Caco-2 (cell line): ENCODE measurements at regions not wholly inside any gene's neighbourhood (a gene's known extent, or its start where the extent isn't known, plus 50 kb on each side); places are given as distances from the start of the nearest gene placed in this dataset.
"Not testable (repeated sequence)": the region's sequence is repeated elsewhere in the genome, so short reads cannot be mapped to it uniquely, and the experiment has no call there.

ENCODE experiments used
- BruUV-seq: library from RNA; stranded (reverse); fragments of 400-500 nt; replicated peaks from 2 replicates; lab custom pipeline; 2021; lab: Mats Ljungman, UMichigan
- CTCF ChIA-PET: fragments of 300-600 bp; sonication (Branson Sonifier 250); formaldehyde crosslinking; loops from one replicate; lab custom pipeline; 2022; ENCODE audit warnings: antibody characterized with exemption; lab: Charles Lee
- POLR2A ChIA-PET: fragments of 300-600 bp; sonication (Branson Sonifier 250); formaldehyde crosslinking; loops from one replicate; lab custom pipeline; 2022; ENCODE audit warnings: antibody characterized with exemption; lab: Charles Lee
- DNase-seq, 2 experiments: peaks; one replicate each; pipeline versions ENCODE4 v3.0.0 to v3.0.0-alpha.2; 2020 to 2022
- H3K27me3 ChIP-seq: replicated peaks from 2 replicates; pipeline ENCODE4 v1.6.0; 2011; ENCODE audit warnings: low read length; ENCODE audit not compliant: control insufficient read depth, insufficient read depth
- H3K36me3 ChIP-seq: 2 replicates; pipeline ENCODE4 v1.5.1; 2011; ENCODE audit warnings: low read length; ENCODE audit not compliant: control insufficient read depth, insufficient read depth
- H3K4me1 ChIP-seq: fragments of 250-450 bp; sonication (Bioruptor Pico); 2 replicates; pipeline ENCODE4 v1.5.1; 2020; ENCODE audit warnings: mild to moderate bottlenecking
- H3K4me3 ChIP-seq: 2 replicates; pipeline ENCODE4 v1.5.1; 2011; ENCODE audit warnings: low read depth, mild to moderate bottlenecking, control low read depth, low read length
- H3K9me3 ChIP-seq: fragments of 250-450 bp; sonication (Bioruptor Pico); 2 replicates; pipeline ENCODE4 v1.5.1; 2020; ENCODE audit warnings: mild to moderate bottlenecking, moderate library complexity
- H3K27ac Mint-ChIP-seq: one replicate; pipeline ENCODE4 v1.8.0; 2022; ENCODE audit warnings: mixed read lengths; ENCODE audit not compliant: unreplicated experiment
- H3K27me3 Mint-ChIP-seq: one replicate; pipeline ENCODE4 v1.8.0; 2022; ENCODE audit warnings: mixed read lengths; ENCODE audit not compliant: insufficient read depth, unreplicated experiment
- H3K36me3 Mint-ChIP-seq: one replicate; pipeline ENCODE4 v1.8.0; 2022; ENCODE audit warnings: mild to moderate bottlenecking, mixed read lengths; ENCODE audit not compliant: insufficient read depth, unreplicated experiment
- H3K4me1 Mint-ChIP-seq: one replicate; pipeline ENCODE4 v1.8.0; 2022; ENCODE audit warnings: low read depth, mixed read lengths; ENCODE audit not compliant: unreplicated experiment
- H3K4me3 Mint-ChIP-seq: one replicate; pipeline ENCODE4 v1.8.0; 2022; ENCODE audit warnings: mild to moderate bottlenecking, moderate library complexity, mixed read lengths; ENCODE audit not compliant: unreplicated experiment
- H3K9me3 Mint-ChIP-seq: one replicate; pipeline ENCODE4 v1.8.0; 2022; ENCODE audit warnings: mixed read lengths; ENCODE audit not compliant: unreplicated experiment
- CTCF ChIP-seq, 2 experiments: fragments of 200-600 bp in 1 of 2; IDR thresholded peaks; 1 replicate in 1 of 2; 2 replicates in 1 of 2; pipeline versions ENCODE4 v1.5.1 to v1.8.0; 2011 to 2022; ENCODE audit warnings: antibody characterized with exemption in 1 of 2, control low read depth in 1 of 2, inconsistent platforms in 1 of 2, low read depth in 1 of 2, low read length in 1 of 2, mild to moderate bottlenecking in 1 of 2, moderate library complexity in 1 of 2; ENCODE audit not compliant: insufficient read depth in 1 of 2, severe bottlenecking in 1 of 2, unreplicated experiment in 1 of 2
- intact Hi-C: fragments of 100-400 bp; cut with micrococcal nuclease; formaldehyde crosslinking; loops from one replicate; pipeline ENCODE4 v1.10.0; 2022; ENCODE audit not compliant: unreplicated experiment

GRCh38 chr6:157746897-157747296, 76.1 kb upstream of the SNX9 start:
- BruUV-seq, result no TSS peak
- TF ChIP-seq CTCF (IDR thresholded peaks at IDR 0.05; ENCODE audit: insufficient read depth in 1 of 2, low read depth in 1 of 2, low read length in 1 of 2, severe bottlenecking in 1 of 2, unreplicated experiment in 1 of 2), result no peak
- intact Hi-C loops, result no loop called here
- no peak overlapping the region for H3K4me3 ChIP-seq
- CTCF ChIA-PET, result no interaction called here
- no peaks in the 10 kb centered on the region for H3K9me3 Mint-ChIP-seq
- H3K36me3 Mint-ChIP-seq, result no peaks in the 10 kb centered on the region
- no peaks in the 10 kb centered on the region for H3K36me3 ChIP-seq
- no peak for DNase-seq
- peaks cover under 1% of the 10 kb centered on the region for H3K4me1 Mint-ChIP-seq
- H3K4me1 ChIP-seq, result peaks cover 8% of the 10 kb centered on the region
- no peak overlapping the region for H3K4me3 Mint-ChIP-seq
- no peaks in the 10 kb centered on the region for H3K27me3 Mint-ChIP-seq
- H3K27me3 ChIP-seq, result no peaks in the 10 kb centered on the region
- H3K9me3 ChIP-seq, result 0 out of 2 replicates have a peak, but pooled peaks cover 4% of the 10 kb centered on the region
- peak overlapping the region; percentile 45 for H3K27ac Mint-ChIP-seq
- POLR2A ChIA-PET, result interaction anchor here (0.6 kb wide), 1 partner anchor 11 kb away, joined by 3 read pairs; no protein-coding TSS in a partner anchor

- H3K27me3 ChIP-seq, result no peaks in the 10 kb centered on the region
- no peaks in the 10 kb centered on the region for H3K36me3 ChIP-seq
- BruUV-seq, result no TSS peak
- no peak for TF ChIP-seq CTCF (IDR thresholded peaks at IDR 0.05; ENCODE audit: insufficient read depth in 1 of 2, low read depth in 1 of 2, low read length in 1 of 2, severe bottlenecking in 1 of 2, unreplicated experiment in 1 of 2)
- CTCF ChIA-PET, result no interaction called here
- 0 out of 2 replicates have a peak, but pooled peaks cover 4% of the 10 kb centered on the region for H3K9me3 ChIP-seq
- peaks cover 8% of the 10 kb centered on the region for H3K4me1 ChIP-seq
- Mint-ChIP-seq H3K36me3 (no peaks in the 10 kb centered on the region), H3K9me3 (no peaks in the 10 kb centered on the region), H3K27me3 (no peaks in the 10 kb centered on the region), H3K27ac (peak overlapping the region; percentile 45), H3K4me1 (peaks cover 5% of the 10 kb centered on the region), H3K4me3 (no peak overlapping the region)
- no peak for DNase-seq
- intact Hi-C loops, result no loop called here
- POLR2A ChIA-PET, result interaction anchor here (0.6 kb wide), 1 partner anchor 11 kb away, joined by 3 read pairs; no protein-coding TSS in a partner anchor
- H3K4me3 ChIP-seq, result no peak overlapping the region
Measured at GRCh38 chr6:157747370-157747769, 75.7 kb upstream of the SNX9 start.

GRCh38 chr6:157748839-157749571, 74.0 kb upstream of the SNX9 start:
- DNase-seq, result no peak
- Mint-ChIP-seq H3K27ac (no peak overlapping the region), H3K27me3 (no peaks in the 10 kb centered on the region), H3K36me3 (no peaks in the 10 kb centered on the region), H3K4me1 (peaks cover 11% of the 10 kb centered on the region), H3K9me3 (peaks cover 8% of the 10 kb centered on the region), H3K4me3 (no peak overlapping the region)
- intact Hi-C loops, result no loop called here
- POLR2A ChIA-PET, result no interaction called here
- Histone ChIP-seq H3K4me1 (peaks cover 11% of the 10 kb centered on the region), H3K4me3 (no peak overlapping the region), H3K36me3 (no peaks in the 10 kb centered on the region), H3K27me3 (no peaks in the 10 kb centered on the region), H3K9me3 (peaks cover 6% of the 10 kb centered on the region; the same call in 1 of the 2 replicates)
- CTCF ChIA-PET, result no interaction called here
- no peak for TF ChIP-seq CTCF (IDR thresholded peaks at IDR 0.05; ENCODE audit: insufficient read depth in 1 of 2, low read depth in 1 of 2, low read length in 1 of 2, severe bottlenecking in 1 of 2, unreplicated experiment in 1 of 2)
- BruUV-seq, result no TSS peak

GRCh38 chr6:157750973-157751372, 72.1 kb upstream of the SNX9 start:
- H3K4me1 Mint-ChIP-seq, result peaks cover 23% of the 10 kb centered on the region
- H3K4me1 ChIP-seq, result peaks cover 29% of the 10 kb centered on the region
- H3K36me3 Mint-ChIP-seq, DNase-seq, H3K27me3 Mint-ChIP-seq, BruUV-seq, POLR2A ChIA-PET, H3K27ac Mint-ChIP-seq, H3K36me3 ChIP-seq, H3K9me3 ChIP-seq, H3K4me3 ChIP-seq, intact Hi-C loops, CTCF ChIA-PET, H3K4me3 Mint-ChIP-seq, H3K27me3 ChIP-seq: not testable (repeated sequence)
- peaks cover 12% of the 10 kb centered on the region for H3K9me3 Mint-ChIP-seq
